HUES48 (cell line): ENCODE measurements at regions not wholly inside any gene's neighbourhood (a gene's known extent, or its start where the extent isn't known, plus 50 kb on each side); places are given as distances from the start of the nearest gene placed in this dataset.
A peak's percentile ranks its signal among the peaks of the same experiment; 100 is the strongest.

Experiments
- H3K27ac ChIP-seq: one replicate; pipeline ENCODE4 v1.7.0; 2013; ENCODE audit warnings: low read depth, low read length, inconsistent platforms
- H3K27me3 ChIP-seq: 2 replicates; pipeline ENCODE4 v1.6.1; 2013; ENCODE audit warnings: mild to moderate bottlenecking, low read length; ENCODE audit not compliant: control insufficient read depth, insufficient read depth
- H3K36me3 ChIP-seq: 2 replicates; pipeline ENCODE4 v1.6.1; 2013; ENCODE audit warnings: low read length; ENCODE audit not compliant: control insufficient read depth, insufficient read depth
- H3K4me1 ChIP-seq: 2 replicates; pipeline ENCODE4 v1.6.1; 2013; ENCODE audit warnings: mild to moderate bottlenecking, low read length; ENCODE audit not compliant: control insufficient read depth, insufficient read depth
- H3K4me3 ChIP-seq: 2 replicates; pipeline ENCODE4 v1.5.1; 2013; ENCODE audit warnings: mild to moderate bottlenecking, low read depth, low read length
- H3K9ac ChIP-seq: 2 replicates; pipeline ENCODE4 v1.6.1; 2013; ENCODE audit warnings: mild to moderate bottlenecking, low read depth, low read length, moderate library complexity
- H3K9me3 ChIP-seq: 2 replicates; pipeline ENCODE4 v1.6.1; 2013; ENCODE audit warnings: low read length; ENCODE audit not compliant: control insufficient read depth, insufficient read depth

DNA sequence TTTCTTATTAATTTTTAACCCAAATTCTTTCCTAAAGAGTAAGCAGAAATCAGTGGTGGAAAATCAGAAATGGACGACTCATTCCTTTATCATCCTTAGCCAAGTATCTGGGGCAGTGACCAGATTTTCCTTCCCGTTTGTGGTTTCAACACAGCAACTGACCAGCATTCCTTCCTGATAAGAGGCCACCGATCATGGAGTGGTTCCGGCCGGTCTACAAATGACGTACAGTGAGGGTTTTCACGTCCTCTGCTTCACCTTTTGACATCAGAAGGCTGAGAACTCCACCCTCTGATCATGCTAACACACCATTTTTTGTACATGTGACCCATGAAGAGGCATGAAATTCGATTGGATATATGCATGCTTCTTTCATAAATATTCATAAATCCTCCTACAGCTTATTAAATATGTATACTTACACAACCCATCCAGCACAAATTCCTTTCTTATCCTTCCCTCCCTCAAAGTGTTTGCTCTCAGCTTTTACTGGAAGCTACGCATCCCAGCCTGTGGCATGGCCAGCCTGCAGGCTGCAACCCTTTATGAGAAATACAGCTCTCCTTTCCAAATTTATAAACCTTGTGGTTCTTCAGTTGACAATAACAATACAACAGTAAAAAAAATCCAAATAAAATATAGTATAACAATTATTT lies 173.0 kb upstream of the CASK start:
- Histone ChIP-seq H3K9me3 (no peaks in the 10 kb centered on the region), H3K4me1 (peaks cover 36% of the 10 kb centered on the region), H3K27ac (no peak overlapping the region), H3K4me3 (no peak overlapping the region), H3K9ac (no peak overlapping the region), H3K36me3 (no peaks in the 10 kb centered on the region), H3K27me3 (no peaks in the 10 kb centered on the region)

DNA sequence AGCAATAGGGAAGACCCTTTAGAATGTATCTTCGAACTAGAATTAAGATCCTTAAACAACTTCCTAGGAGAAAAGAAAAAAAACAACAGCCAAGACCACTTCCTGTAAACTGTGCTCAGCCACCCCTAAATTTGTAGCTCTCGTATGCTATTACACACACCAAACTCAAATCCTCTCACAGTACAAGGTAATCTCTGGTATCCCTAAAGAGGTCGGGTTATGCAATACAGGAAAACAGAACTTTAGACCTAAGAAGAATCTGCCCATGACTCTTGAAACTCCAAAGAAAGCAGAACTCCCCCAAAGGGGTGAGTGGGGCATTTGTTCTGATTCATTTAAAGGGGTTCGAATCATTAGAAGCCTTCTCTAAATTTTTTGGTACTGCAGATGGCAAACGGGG lies 170.9 kb upstream of the CASK start:
- H3K9ac ChIP-seq = no peak overlapping the region
- H3K27ac ChIP-seq = no peak overlapping the region
- no peaks in the 10 kb centered on the region for H3K36me3 ChIP-seq
- H3K27me3 ChIP-seq = no peaks in the 10 kb centered on the region
- no peaks in the 10 kb centered on the region for H3K9me3 ChIP-seq
- H3K4me1 ChIP-seq = peaks cover 58% of the 10 kb centered on the region
- no peak overlapping the region for H3K4me3 ChIP-seq

DNA sequence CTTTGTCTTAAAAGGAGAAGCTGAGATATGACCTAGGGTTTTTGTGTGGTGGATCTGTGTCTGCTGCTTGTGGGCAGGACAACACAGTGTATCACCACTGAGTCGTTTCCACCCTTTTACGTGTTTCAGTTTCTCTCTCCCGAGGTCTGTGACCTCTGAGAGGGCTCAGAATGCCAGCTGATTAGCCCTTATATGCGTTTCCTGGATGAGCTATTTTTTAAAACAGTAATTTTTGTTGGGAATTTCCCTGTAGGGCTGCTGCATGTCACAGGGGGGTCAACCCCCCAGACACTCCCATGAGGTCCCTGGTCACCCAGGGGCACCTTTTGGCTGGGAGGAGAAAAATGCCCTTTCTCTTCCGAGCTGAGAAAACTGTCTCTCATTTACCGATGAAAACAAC lies 170.4 kb upstream of the CASK start:
- Histone ChIP-seq H3K4me3 (no peak overlapping the region), H3K9ac (no peak overlapping the region), H3K36me3 (no peaks in the 10 kb centered on the region), H3K27ac (no peak overlapping the region), H3K27me3 (no peaks in the 10 kb centered on the region), H3K9me3 (no peaks in the 10 kb centered on the region), H3K4me1 (peaks cover 63% of the 10 kb centered on the region)

DNA sequence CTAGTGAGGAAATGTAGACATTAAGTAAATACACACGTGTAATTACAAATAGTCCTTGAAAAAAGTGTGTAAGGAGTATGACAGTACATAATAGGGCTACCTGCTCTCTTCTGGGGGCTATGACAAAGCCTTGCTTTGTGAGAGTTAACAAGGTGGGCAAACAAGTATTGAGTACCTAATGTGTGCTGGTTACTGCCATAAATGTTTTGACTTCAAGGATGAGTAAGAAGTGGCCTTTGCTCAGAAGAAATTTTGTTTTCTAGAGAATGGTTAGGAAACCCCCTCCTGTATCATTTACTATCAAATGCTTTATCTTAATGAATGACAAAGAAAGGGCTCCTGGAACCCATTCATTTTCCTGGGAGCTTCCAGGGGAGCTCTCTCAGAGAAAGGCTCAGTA lies 167.0 kb upstream of the CASK start:
- no peaks in the 10 kb centered on the region for H3K36me3 ChIP-seq
- no peaks in the 10 kb centered on the region for H3K9me3 ChIP-seq
- H3K4me3 ChIP-seq = no peak overlapping the region
- H3K9ac ChIP-seq = no peak overlapping the region
- H3K27ac ChIP-seq = peak overlapping the region; percentile 21
- no peaks in the 10 kb centered on the region for H3K27me3 ChIP-seq
- peaks cover 70% of the 10 kb centered on the region for H3K4me1 ChIP-seq

DNA sequence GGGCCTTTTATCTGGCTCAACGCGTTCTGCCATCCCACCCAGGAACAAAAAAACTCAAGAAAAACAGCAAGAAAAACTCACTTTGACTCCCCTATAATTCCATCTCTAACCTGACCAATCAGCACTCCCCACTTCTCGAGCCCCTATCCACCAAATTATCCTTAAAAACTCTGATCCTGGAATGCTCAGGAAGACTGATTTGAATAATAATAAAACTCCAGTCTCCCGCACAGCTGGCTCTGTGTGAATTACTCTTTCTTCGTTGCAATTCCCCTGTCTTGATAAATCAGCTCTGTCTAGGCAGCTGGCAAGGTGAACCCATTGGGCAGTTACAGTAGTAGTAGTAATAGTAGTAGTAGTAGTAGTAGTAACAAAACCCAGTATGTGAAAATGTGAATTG lies 165.7 kb upstream of the CASK start:
- Histone ChIP-seq H3K36me3 (no peaks in the 10 kb centered on the region), H3K9me3 (no peaks in the 10 kb centered on the region), H3K9ac (no peak overlapping the region), H3K27ac (peak overlapping the region; percentile 26), H3K4me3 (peak overlapping the region; percentile 34; the same call in 1 of the 2 replicates), H3K27me3 (no peaks in the 10 kb centered on the region), H3K4me1 (peaks cover 64% of the 10 kb centered on the region)

DNA sequence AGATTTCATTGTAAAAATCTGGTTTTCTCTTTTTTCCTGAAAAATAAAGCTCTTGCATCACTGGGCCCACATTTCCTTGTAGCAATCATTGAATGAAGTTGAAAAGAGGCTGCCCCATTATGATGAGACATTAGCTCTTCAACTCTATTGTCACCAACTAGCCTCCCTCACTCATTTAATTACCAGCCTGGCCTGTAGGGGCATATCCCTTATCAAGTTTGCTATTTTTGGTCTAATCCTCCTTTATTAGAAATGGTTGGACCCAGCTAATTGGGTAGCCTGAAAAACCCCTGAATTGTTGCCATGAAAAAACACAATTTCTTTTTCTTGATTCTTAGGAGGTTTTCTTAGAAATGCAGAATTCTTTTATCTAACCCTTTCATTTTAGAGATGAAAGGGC lies 164.6 kb upstream of the CASK start:
- Histone ChIP-seq H3K27ac (no peak overlapping the region), H3K9me3 (no peaks in the 10 kb centered on the region), H3K4me3 (no peak overlapping the region), H3K4me1 (peaks cover 53% of the 10 kb centered on the region), H3K27me3 (no peaks in the 10 kb centered on the region), H3K36me3 (no peaks in the 10 kb centered on the region), H3K9ac (no peak overlapping the region)

DNA sequence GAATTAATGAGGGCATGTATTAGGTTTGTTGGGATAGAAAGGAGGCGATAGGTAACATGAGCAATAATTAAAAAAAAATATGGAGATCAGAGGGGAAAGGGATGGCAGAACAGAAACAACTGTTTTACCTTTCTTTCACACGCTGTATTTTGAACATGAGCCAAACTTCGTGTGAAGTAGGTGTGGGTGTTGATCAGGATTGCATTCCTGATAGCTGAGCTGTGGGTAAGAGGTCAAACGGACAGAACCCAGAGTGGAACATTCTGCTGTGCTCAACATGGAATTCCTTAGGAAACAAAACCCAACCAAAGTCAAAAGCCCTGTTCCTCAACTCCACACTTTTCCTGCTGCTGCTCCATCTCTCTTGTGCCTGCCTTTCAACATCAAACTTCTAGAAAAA lies 162.5 kb upstream of the CASK start:
- H3K4me1 ChIP-seq = peaks cover 34% of the 10 kb centered on the region
- H3K27me3 ChIP-seq = no peaks in the 10 kb centered on the region
- no peaks in the 10 kb centered on the region for H3K9me3 ChIP-seq
- no peaks in the 10 kb centered on the region for H3K36me3 ChIP-seq
- no peak overlapping the region for H3K4me3 ChIP-seq
- H3K27ac ChIP-seq = no peak overlapping the region
- H3K9ac ChIP-seq = no peak overlapping the region

DNA sequence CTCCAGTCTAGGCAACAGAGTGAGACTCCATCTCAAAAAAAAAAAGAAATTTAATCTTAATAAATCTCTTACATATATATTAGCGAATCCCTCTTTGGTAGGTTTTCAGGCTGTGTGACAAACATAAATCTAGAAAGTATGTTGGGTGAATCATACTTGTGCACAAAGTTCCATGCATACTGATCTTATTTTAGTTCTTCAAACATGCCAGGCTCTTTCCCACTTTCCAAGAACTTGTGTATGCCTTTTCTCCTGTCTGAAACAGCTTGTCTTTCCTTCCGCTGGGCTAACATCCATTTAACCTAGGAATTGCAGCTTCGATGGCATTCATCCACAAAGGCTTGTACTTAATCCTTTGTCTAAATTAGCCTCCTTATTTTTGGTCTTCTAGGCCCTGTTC lies 156.6 kb upstream of the CASK start:
- H3K27me3 ChIP-seq = no peaks in the 10 kb centered on the region
- no peak overlapping the region for H3K4me3 ChIP-seq
- H3K27ac ChIP-seq = no peak overlapping the region
- H3K9me3 ChIP-seq = no peaks in the 10 kb centered on the region
- H3K4me1 ChIP-seq = no peaks in the 10 kb centered on the region
- no peaks in the 10 kb centered on the region for H3K36me3 ChIP-seq
- H3K9ac ChIP-seq = no peak overlapping the region

DNA sequence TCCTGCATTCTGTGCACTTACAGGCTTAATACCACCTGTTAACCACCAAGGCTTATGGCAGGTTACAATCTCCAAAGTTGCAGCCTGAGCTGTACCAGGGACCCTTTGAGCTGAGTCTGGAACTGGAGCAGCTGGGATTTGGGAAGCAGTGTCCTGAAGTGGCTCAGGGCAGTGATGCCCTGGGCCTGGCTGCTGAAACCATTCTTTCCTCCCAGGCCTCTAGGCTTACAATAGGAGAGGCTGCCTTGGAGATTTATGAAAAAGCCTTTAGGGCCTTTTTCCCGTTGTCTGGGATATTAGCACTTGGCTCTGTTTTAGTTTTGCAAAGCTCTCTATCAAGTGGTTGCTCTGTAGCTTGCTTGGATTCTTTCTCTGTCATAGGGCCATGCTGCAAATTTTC lies 154.3 kb upstream of the CASK start:
- Histone ChIP-seq H3K27me3 (no peaks in the 10 kb centered on the region), H3K4me1 (no peaks in the 10 kb centered on the region), H3K9ac (no peak overlapping the region), H3K36me3 (no peaks in the 10 kb centered on the region), H3K9me3 (no peaks in the 10 kb centered on the region), H3K27ac (no peak overlapping the region), H3K4me3 (no peak overlapping the region)

DNA sequence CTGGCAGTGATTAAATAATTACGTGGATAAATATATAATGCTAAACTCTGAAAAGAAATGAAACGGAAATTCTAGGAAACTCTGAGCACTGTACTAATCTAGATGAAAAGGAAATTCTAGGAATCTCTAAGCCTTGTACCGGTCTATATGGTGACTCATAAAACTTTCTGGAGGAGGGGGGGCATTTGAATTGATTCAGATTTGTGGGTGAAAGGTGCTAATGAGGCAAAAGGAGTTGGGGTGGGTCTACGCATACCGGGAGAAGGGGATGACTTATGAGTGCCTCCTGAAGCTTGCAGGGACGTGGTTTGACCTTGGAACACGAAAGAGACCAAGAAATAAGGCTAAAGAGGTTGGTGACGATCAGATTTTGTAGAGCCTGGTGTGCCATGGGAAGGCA lies 151.7 kb upstream of the CASK start:
- no peaks in the 10 kb centered on the region for H3K36me3 ChIP-seq
- H3K27me3 ChIP-seq = no peaks in the 10 kb centered on the region
- H3K27ac ChIP-seq = no peak overlapping the region
- no peak overlapping the region for H3K9ac ChIP-seq
- H3K4me1 ChIP-seq = no peaks in the 10 kb centered on the region
- no peaks in the 10 kb centered on the region for H3K9me3 ChIP-seq
- H3K4me3 ChIP-seq = no peak overlapping the region

DNA sequence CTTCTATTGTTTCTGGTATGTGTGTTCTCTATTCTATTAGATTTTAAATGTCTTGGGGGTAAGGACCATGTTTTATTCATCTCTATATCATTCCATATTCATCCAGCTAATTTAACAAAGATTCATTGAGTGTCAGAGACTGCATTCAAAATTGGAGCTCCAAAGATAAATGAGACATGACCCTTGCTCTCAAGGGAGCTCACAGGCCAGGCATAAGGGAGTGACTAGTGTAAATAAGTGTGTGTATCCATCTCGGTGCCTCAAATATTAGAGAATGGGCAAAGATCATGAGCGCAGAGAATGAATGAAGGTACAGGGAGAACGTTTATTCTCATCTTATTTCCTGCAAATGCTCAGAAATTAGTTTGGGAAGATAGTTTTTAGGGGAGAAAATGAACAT lies 150.1 kb upstream of the CASK start:
- Histone ChIP-seq H3K4me1 (no peaks in the 10 kb centered on the region), H3K4me3 (no peak overlapping the region), H3K27ac (no peak overlapping the region), H3K27me3 (no peaks in the 10 kb centered on the region), H3K9me3 (no peaks in the 10 kb centered on the region), H3K9ac (no peak overlapping the region), H3K36me3 (no peaks in the 10 kb centered on the region)

DNA sequence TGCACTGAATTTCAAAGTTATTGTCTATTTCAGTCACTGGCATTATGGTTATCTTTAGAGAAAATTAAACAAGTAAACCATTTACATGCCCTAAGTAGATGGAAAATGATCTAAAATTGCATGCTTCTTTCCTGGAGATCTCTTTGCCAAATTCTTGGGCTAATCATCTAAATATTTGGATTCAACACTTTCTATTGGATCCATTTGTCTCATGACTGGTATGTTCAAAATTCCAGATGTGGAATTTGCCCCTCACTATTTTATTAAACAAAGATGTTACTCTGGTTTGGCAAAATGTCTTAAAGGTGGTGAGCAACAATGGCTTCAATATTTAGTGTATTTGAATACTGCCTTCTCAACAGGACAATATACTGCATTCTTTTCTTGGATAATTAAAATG lies 147.5 kb upstream of the CASK start:
- Histone ChIP-seq H3K36me3 (no peaks in the 10 kb centered on the region), H3K27me3 (no peaks in the 10 kb centered on the region), H3K27ac (no peak overlapping the region), H3K9ac (no peak overlapping the region), H3K4me1 (no peaks in the 10 kb centered on the region), H3K4me3 (no peak overlapping the region), H3K9me3 (no peaks in the 10 kb centered on the region)
